ENCODE measurements at regions not wholly inside any gene's neighbourhood (a gene's known extent, or its start where the extent isn't known, plus 50 kb on each side); places are given as distances from the start of the nearest gene placed in this dataset.

- no peaks in the 10 kb centered on the region for H3K9me3 ChIP-seq
- no peak for TF ChIP-seq CTCF (IDR thresholded peaks at IDR 0.05)
- H3K4me1 ChIP-seq = no peaks in the 10 kb centered on the region
- ATAC-seq = no peak
- no peak overlapping the region for H3K4me3 ChIP-seq
- DNase-seq = no peak
- no peak overlapping the region for H3K27ac ChIP-seq
- no peaks in the 10 kb centered on the region for H3K36me3 ChIP-seq
- intact Hi-C loops (cut with DNase I) = no loop called here
- H3K27me3 ChIP-seq = no peaks in the 10 kb centered on the region
Measured at GRCh38 chr3:106715286-106715685, 662.0 kb upstream of the CCDC54 start.

- Histone ChIP-seq H3K9me3 (no peaks in the 10 kb centered on the region), H3K4me1 (no peaks in the 10 kb centered on the region), H3K27me3 (no peaks in the 10 kb centered on the region), H3K27ac (no peak overlapping the region), H3K36me3 (no peaks in the 10 kb centered on the region), H3K4me3 (no peak overlapping the region)
- no peak for TF ChIP-seq CTCF (IDR thresholded peaks at IDR 0.05)
- ATAC-seq = no peak
- intact Hi-C loops (cut with DNase I) = no loop called here
- DNase-seq = no peak
Measured at GRCh38 chr3:106717178-106717780, 660.0 kb upstream of the CCDC54 start.

GRCh38 chr3:106719077-106719476, 658.2 kb upstream of the CCDC54 start:
- Histone ChIP-seq H3K4me1 (no peaks in the 10 kb centered on the region), H3K9me3 (no peaks in the 10 kb centered on the region), H3K27me3 (no peaks in the 10 kb centered on the region), H3K27ac (no peak overlapping the region), H3K36me3 (no peaks in the 10 kb centered on the region), H3K4me3 (no peak overlapping the region)
- no peak for TF ChIP-seq CTCF (IDR thresholded peaks at IDR 0.05)
- intact Hi-C loops (cut with DNase I) = no loop called here
- no peak for ATAC-seq
- DNase-seq = no peak

- ATAC-seq = no peak
- intact Hi-C loops (cut with DNase I) = no loop called here
- no peaks in the 10 kb centered on the region for H3K4me1 ChIP-seq
- no peaks in the 10 kb centered on the region for H3K27me3 ChIP-seq
- no peak for TF ChIP-seq CTCF (IDR thresholded peaks at IDR 0.05)
- H3K27ac ChIP-seq = no peak overlapping the region
- no peak for DNase-seq
- H3K9me3 ChIP-seq = no peaks in the 10 kb centered on the region
- H3K4me3 ChIP-seq = no peak overlapping the region
- H3K36me3 ChIP-seq = no peaks in the 10 kb centered on the region
Measured at GRCh38 chr3:106719583-106719982, 657.7 kb upstream of the CCDC54 start.

GRCh38 chr3:106720510-106720909, 656.7 kb upstream of the CCDC54 start:
- no peak for TF ChIP-seq CTCF (IDR thresholded peaks at IDR 0.05)
- H3K4me1 ChIP-seq = no peaks in the 10 kb centered on the region
- DNase-seq (no peak), ATAC-seq (no peak)
- H3K27me3 ChIP-seq = no peaks in the 10 kb centered on the region
- H3K4me3 ChIP-seq = no peak overlapping the region
- H3K27ac ChIP-seq = no peak overlapping the region
- no peaks in the 10 kb centered on the region for H3K9me3 ChIP-seq
- no peaks in the 10 kb centered on the region for H3K36me3 ChIP-seq
- intact Hi-C loops (cut with DNase I) = no loop called here

GRCh38 chr3:106725566-106725965, 651.7 kb upstream of the CCDC54 start:
- no peak for TF ChIP-seq CTCF (IDR thresholded peaks at IDR 0.05)
- no peak for DNase-seq
- intact Hi-C loops (cut with DNase I) = no loop called here
- no peaks in the 10 kb centered on the region for H3K36me3 ChIP-seq
- H3K27ac ChIP-seq = no peak overlapping the region
- H3K4me3 ChIP-seq = no peak overlapping the region
- no peaks in the 10 kb centered on the region for H3K9me3 ChIP-seq
- no peaks in the 10 kb centered on the region for H3K4me1 ChIP-seq
- ATAC-seq = no peak
- H3K27me3 ChIP-seq = no peaks in the 10 kb centered on the region
